HUES6 (cell line): ENCODE measurements at regions not wholly inside any gene's neighbourhood (a gene's known extent, or its start where the extent isn't known, plus 50 kb on each side); places are given as distances from the start of the nearest gene placed in this dataset.

ENCODE experiments used
- H3K27ac ChIP-seq: 2 replicates; pipeline ENCODE4 v1.7.0; 2013; ENCODE audit warnings: low read depth, mild to moderate bottlenecking, low read length, inconsistent platforms
- H3K27me3 ChIP-seq: 2 replicates; pipeline ENCODE4 v1.6.1; 2013; ENCODE audit warnings: low read length; ENCODE audit not compliant: control insufficient read depth, insufficient read depth
- H3K36me3 ChIP-seq: 2 replicates; pipeline ENCODE4 v1.6.1; 2013; ENCODE audit warnings: low read length; ENCODE audit not compliant: control insufficient read depth, insufficient read depth
- H3K4me1 ChIP-seq: 2 replicates; pipeline ENCODE4 v1.6.1; 2013; ENCODE audit warnings: low read length; ENCODE audit not compliant: control insufficient read depth, insufficient read depth
- H3K4me3 ChIP-seq: 2 replicates; pipeline ENCODE4 v1.5.1; 2013; ENCODE audit warnings: low read depth, low read length
- H3K9ac ChIP-seq: one replicate; pipeline ENCODE4 v1.6.1; 2013; ENCODE audit warnings: mild to moderate bottlenecking, low read length
- H3K9me3 ChIP-seq: 2 replicates; pipeline ENCODE4 v1.6.1; 2013; ENCODE audit warnings: low read depth, low read length; ENCODE audit not compliant: control insufficient read depth, insufficient read depth

- Histone ChIP-seq H3K9me3 (peaks cover 11% of the 10 kb centered on the region; the same call in 1 of the 2 replicates), H3K27ac (no peak overlapping the region)
Measured at GRCh38 chr2:48169141-48169592, 145.3 kb upstream of the FOXN2 start.

GRCh38 chr2:48170281-48170680 is 144.2 kb upstream of the FOXN2 start:
- no peak overlapping the region for H3K27ac ChIP-seq
- no peak overlapping the region for H3K9ac ChIP-seq
- H3K9me3 ChIP-seq: peaks cover 11% of the 10 kb centered on the region; the same call in 1 of the 2 replicates
- H3K27me3 ChIP-seq: no peaks in the 10 kb centered on the region
- no peaks in the 10 kb centered on the region; the same call in 1 of the 2 replicates for H3K4me1 ChIP-seq
- H3K36me3 ChIP-seq: no peaks in the 10 kb centered on the region
- H3K4me3 ChIP-seq: no peak overlapping the region

More at GRCh38 chr2:48169141-48169592, 145.3 kb upstream of the FOXN2 start:
- Histone ChIP-seq H3K4me1 (no peaks in the 10 kb centered on the region), H3K36me3 (no peaks in the 10 kb centered on the region), H3K9ac (no peak overlapping the region), H3K4me3 (no peak overlapping the region), H3K27me3 (no peaks in the 10 kb centered on the region)

DNA sequence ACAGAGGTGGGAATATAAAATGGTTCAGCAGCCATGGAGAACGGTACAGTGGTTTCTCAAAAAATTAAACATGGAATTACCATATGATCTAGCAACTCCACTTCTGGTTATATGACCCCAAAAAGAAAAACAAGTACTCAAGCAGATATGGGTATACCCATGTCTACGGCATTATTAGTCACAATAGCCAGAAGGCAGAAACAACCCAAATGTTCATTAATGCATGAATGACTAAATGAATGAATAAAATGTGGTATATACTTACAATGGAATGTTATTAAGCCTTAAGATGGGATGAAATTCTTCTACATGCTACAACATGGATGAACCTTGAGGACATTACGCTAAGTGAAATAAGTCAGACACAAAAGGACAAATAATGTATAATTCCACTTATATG is 141.3 kb upstream of the FOXN2 start:
- no peak overlapping the region for H3K4me3 ChIP-seq
- H3K36me3 ChIP-seq: no peaks in the 10 kb centered on the region
- H3K4me1 ChIP-seq: no peaks in the 10 kb centered on the region; the same call in 1 of the 2 replicates
- peaks cover 4% of the 10 kb centered on the region; the same call in 1 of the 2 replicates for H3K9me3 ChIP-seq
- H3K9ac ChIP-seq: no peak overlapping the region
- no peaks in the 10 kb centered on the region for H3K27me3 ChIP-seq
- no peak overlapping the region for H3K27ac ChIP-seq

- Histone ChIP-seq H3K4me3 (no peak overlapping the region), H3K27me3 (no peaks in the 10 kb centered on the region), H3K9ac (no peak overlapping the region), H3K36me3 (no peaks in the 10 kb centered on the region), H3K27ac (no peak overlapping the region), H3K4me1 (no peaks in the 10 kb centered on the region; the same call in 1 of the 2 replicates), H3K9me3 (peaks cover 7% of the 10 kb centered on the region)
Measured at GRCh38 chr2:48174503-48174902, 140.0 kb upstream of the FOXN2 start.

- Histone ChIP-seq H3K27me3 (no peaks in the 10 kb centered on the region), H3K4me3 (no peak overlapping the region), H3K27ac (no peak overlapping the region), H3K36me3 (no peaks in the 10 kb centered on the region), H3K9ac (no peak overlapping the region), H3K4me1 (no peaks in the 10 kb centered on the region; the same call in 1 of the 2 replicates), H3K9me3 (peaks cover 7% of the 10 kb centered on the region)
Measured at GRCh38 chr2:48175254-48175653, 139.2 kb upstream of the FOXN2 start.

- no peaks in the 10 kb centered on the region for H3K36me3 ChIP-seq
- H3K4me1 ChIP-seq: no peaks in the 10 kb centered on the region; the same call in 1 of the 2 replicates
- H3K9ac ChIP-seq: no peak overlapping the region
- no peak overlapping the region for H3K4me3 ChIP-seq
- peaks cover 7% of the 10 kb centered on the region for H3K9me3 ChIP-seq
- no peak overlapping the region for H3K27ac ChIP-seq
- no peaks in the 10 kb centered on the region for H3K27me3 ChIP-seq
Measured at GRCh38 chr2:48175656-48176055, 138.8 kb upstream of the FOXN2 start.

DNA sequence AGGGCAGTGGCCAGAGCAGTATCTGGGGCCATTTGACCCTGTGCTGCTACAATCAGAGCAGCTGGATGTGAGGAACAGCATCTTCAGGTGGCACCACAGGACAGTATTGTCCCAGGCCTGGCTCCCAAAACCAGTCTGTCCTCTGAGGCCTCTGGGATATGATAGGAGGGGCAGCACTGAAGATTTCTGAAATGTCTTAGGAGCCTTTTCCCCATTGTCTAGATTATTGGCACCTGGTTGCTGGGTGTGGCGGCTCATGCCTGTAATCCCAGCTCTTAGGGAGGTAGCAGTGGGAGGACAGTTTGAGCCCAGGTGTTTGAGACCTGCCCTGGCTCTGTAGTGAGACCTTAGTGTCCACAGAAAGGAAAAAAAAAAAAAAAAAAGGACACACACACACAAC is 137.6 kb upstream of the FOXN2 start:
- Histone ChIP-seq H3K27me3 (no peaks in the 10 kb centered on the region), H3K36me3 (no peaks in the 10 kb centered on the region), H3K4me1 (no peaks in the 10 kb centered on the region; the same call in 1 of the 2 replicates), H3K4me3 (no peak overlapping the region), H3K27ac (no peak overlapping the region), H3K9me3 (peaks cover 7% of the 10 kb centered on the region), H3K9ac (no peak overlapping the region)

DNA sequence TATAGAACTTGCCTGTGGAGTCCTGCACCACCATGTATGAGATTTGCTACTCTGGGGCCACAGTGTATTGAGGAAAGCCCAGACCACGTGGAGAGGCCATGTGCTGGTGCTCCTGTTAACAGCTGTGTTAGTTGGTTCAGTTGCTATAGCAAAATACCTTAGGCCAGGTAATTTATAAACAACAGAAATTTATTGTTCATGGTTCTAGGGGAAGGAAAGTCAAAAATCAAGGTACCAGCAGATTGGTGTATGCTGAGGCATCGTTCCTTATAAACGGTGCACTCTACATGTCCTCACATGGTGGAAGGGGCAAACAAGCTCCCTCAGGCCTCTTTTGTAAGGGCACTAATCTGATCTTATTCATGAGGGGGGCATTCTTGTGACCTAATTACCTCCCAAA is 135.9 kb upstream of the FOXN2 start:
- Histone ChIP-seq H3K27me3 (no peaks in the 10 kb centered on the region), H3K4me1 (no peaks in the 10 kb centered on the region; the same call in 1 of the 2 replicates), H3K9ac (no peak overlapping the region)

DNA sequence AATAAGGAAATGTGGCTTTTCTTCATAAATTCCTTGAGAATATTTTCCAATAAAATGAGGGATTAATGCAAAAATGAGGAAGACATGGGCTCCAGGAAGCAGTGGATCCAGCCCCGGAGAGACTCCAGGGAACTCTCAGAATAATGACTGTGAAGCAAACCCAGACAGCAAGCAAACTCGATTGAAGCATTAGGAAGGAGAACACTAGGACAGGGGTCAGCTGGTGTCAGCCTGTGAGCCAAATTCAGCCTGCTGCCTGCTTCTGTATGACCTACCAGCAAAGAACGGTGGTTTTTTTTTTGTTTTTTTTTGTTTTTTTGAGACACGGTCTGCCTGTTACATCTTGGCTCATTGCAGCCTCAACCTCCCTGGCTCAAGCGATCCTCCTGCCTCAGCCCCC is 133.9 kb upstream of the FOXN2 start:
- Histone ChIP-seq H3K27me3 (no peaks in the 10 kb centered on the region), H3K4me1 (no peaks in the 10 kb centered on the region), H3K4me3 (no peak overlapping the region), H3K9ac (no peak overlapping the region), H3K36me3 (no peaks in the 10 kb centered on the region), H3K9me3 (peaks cover 7% of the 10 kb centered on the region), H3K27ac (no peak overlapping the region)

More for the DNA sequence above, 135.9 kb upstream of the FOXN2 start:
- H3K27ac ChIP-seq: no peak overlapping the region
- no peak overlapping the region for H3K4me3 ChIP-seq
- H3K36me3 ChIP-seq: no peaks in the 10 kb centered on the region
- peaks cover 7% of the 10 kb centered on the region for H3K9me3 ChIP-seq

DNA sequence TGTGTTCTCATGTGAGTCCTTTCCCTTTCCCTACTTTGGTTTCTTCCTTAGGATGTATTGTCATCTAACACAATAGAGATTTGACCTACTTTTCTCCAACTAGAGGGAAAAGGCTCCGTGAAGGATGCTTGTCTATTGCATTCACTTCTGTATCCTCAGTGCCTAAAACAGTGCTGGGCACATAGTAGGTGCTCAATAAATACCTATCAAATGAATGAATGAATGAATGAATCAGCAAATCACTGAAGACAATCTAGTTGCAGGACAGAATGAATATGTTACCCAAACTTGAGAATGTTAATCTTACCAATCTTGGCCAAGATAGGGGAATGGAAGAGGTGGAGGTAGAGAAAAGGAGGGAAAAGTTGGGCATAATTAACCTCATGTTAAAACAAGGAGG is 131.2 kb upstream of the FOXN2 start:
- peaks cover 6% of the 10 kb centered on the region for H3K9me3 ChIP-seq
- no peaks in the 10 kb centered on the region for H3K36me3 ChIP-seq
- H3K27ac ChIP-seq: no peak overlapping the region
- H3K4me1 ChIP-seq: peaks cover 15% of the 10 kb centered on the region
- H3K27me3 ChIP-seq: no peaks in the 10 kb centered on the region
- no peak overlapping the region for H3K4me3 ChIP-seq
- no peak overlapping the region for H3K9ac ChIP-seq

- Histone ChIP-seq H3K9ac (no peak overlapping the region), H3K27ac (no peak overlapping the region), H3K4me3 (no peak overlapping the region), H3K36me3 (no peaks in the 10 kb centered on the region), H3K9me3 (no peaks in the 10 kb centered on the region), H3K27me3 (no peaks in the 10 kb centered on the region), H3K4me1 (peaks cover 15% of the 10 kb centered on the region)
Measured at GRCh38 chr2:48183991-48184390, 130.5 kb upstream of the FOXN2 start.

DNA sequence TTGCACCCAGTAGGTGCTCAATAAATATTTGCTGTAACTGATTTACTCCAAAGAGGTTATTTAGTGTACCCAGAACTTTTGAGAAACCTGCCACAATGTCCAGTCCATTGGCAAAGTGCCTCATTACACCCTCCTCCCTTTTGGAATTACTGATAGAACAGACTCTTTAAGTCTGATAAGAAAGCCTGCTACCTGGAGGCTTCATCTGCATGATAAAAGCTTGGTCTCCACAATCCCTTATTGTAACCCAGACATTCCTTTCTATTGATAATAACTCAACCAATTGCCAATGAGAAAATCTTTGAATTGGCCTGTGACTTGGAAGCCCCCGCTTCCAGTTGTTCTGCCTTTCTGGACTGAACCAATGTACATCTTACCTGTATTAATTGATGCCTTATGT is 127.0 kb upstream of the FOXN2 start:
- no peaks in the 10 kb centered on the region for H3K27me3 ChIP-seq
- H3K36me3 ChIP-seq: no peaks in the 10 kb centered on the region
- peaks cover 15% of the 10 kb centered on the region for H3K4me1 ChIP-seq
- H3K9me3 ChIP-seq: no peaks in the 10 kb centered on the region
- no peak overlapping the region for H3K27ac ChIP-seq
- H3K4me3 ChIP-seq: no peak overlapping the region
- no peak overlapping the region for H3K9ac ChIP-seq
